Activated T-helper 1 cell treated with anti-CD3 and anti-CD28 coated beads, Interleukin-12 subunit alpha, Interleukin-12 subunit beta, Interleukin-2, Interleukin-4 antibody, amounts not matched to agents 30 ng/mL and 10 ng/mL and 1 ng/mL, durations not matched to agents 14 hours and 24 hours and 36 hours (primary cell): ENCODE measurements at regions not wholly inside any gene's neighbourhood (a gene's known extent, or its start where the extent isn't known, plus 50 kb on each side); places are given as distances from the start of the nearest gene placed in this dataset.

Experiments used
- DNase-seq: peaks from one replicate; pipeline ENCODE4 v3.0.0; 2021; ENCODE audit warnings: low spot score
- H3K27ac Mint-ChIP-seq: one replicate; pipeline ENCODE4 v1.8.0; 2021; ENCODE audit warnings: mild to moderate bottlenecking, mixed read lengths
- H3K27me3 Mint-ChIP-seq: one replicate; pipeline ENCODE4 v1.8.0; 2022; ENCODE audit warnings: mild to moderate bottlenecking, moderate library complexity, mixed read lengths; ENCODE audit not compliant: insufficient read depth
- H3K36me3 Mint-ChIP-seq: one replicate; pipeline ENCODE4 v1.8.0; 2021; ENCODE audit warnings: low read depth, mixed read lengths
- H3K4me1 Mint-ChIP-seq: one replicate; pipeline ENCODE4 v1.8.0; 2021; ENCODE audit warnings: low read depth, mixed read lengths
- H3K4me3 Mint-ChIP-seq: one replicate; pipeline ENCODE4 v1.8.0; 2021; ENCODE audit warnings: mild to moderate bottlenecking, moderate library complexity, mixed read lengths
- H3K9me3 Mint-ChIP-seq: one replicate; pipeline ENCODE4 v1.8.0; 2021; ENCODE audit warnings: mixed read lengths
- intact Hi-C: fragments of 100-400 bp; cut with micrococcal nuclease; formaldehyde crosslinking; loops from one replicate; pipeline ENCODE4 v1.15.1; 2024

DNA sequence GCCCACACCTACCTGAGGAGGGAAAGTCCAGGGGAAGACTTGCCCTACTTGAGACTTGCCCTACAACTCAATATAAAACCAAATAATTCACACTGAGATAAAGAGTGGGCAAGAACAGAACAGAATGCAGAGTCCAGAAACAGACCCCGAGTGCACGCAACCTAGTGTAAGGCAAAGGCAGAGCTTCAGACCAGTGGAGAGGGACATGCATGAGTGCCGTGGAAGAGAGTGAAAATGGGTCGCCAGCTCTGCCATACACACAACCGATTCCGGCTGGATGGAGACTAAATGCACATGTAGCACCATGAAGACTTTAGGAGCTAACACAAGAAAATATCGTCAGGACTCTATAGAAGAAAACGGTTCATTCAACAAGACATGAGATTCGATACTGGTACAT is 58.8 kb upstream of the CST7 start:
- no peak overlapping the region for H3K4me3 Mint-ChIP-seq
- H3K27ac Mint-ChIP-seq = no peak overlapping the region
- H3K4me1 Mint-ChIP-seq = no peaks in the 10 kb centered on the region
- no peaks in the 10 kb centered on the region for H3K9me3 Mint-ChIP-seq
- peaks cover 13% of the 10 kb centered on the region for H3K27me3 Mint-ChIP-seq
- DNase-seq = no peak
- no peaks in the 10 kb centered on the region for H3K36me3 Mint-ChIP-seq
- intact Hi-C loops = no loop called here

DNA sequence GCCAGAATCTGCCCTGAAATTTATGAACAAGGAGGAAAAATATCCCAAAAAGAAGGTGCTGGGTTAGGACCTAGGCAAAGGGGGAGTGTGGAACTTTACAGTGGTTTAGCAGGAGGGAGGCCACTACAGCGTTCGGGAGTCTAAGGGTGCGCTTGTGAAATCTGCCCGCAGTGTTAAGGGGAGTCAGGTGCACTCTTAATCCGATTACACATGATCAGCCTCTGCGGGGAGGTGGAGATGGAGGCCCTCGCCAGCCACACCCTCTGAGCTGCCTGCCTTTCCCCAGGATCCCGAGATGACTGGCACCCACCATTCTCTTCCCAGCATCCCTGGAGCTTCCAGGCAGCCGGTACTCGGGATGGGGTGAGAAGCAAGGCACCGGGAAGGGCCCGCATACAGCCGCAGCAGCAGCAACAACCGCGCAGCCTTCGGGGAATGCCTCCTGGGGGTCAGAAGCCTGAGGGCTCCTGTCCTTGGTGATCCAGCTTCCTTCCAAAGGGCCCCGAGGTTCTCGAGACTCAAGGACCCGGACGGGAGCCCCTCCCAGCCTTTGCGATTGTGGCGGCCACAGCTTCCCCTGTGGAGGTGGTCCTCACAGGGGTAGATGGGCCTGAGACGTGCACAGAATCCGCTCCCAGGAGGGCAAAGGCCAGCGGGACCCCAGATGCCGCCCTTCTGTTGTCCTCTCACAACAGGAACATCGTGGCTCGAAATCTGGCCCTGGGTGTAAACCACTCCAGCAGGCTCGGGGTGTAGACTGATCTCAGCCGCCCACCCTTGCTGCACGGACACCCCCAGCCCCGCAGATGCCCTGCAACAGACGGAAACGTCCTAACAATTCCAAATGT is 57.3 kb upstream of the CST7 start:
- DNase-seq = no peak
- Mint-ChIP-seq H3K27ac (no peak overlapping the region), H3K27me3 (peaks cover 2% of the 10 kb centered on the region), H3K4me1 (no peaks in the 10 kb centered on the region), H3K4me3 (no peak overlapping the region), H3K9me3 (no peaks in the 10 kb centered on the region), H3K36me3 (no peaks in the 10 kb centered on the region)
- intact Hi-C loops = no loop called here

DNA sequence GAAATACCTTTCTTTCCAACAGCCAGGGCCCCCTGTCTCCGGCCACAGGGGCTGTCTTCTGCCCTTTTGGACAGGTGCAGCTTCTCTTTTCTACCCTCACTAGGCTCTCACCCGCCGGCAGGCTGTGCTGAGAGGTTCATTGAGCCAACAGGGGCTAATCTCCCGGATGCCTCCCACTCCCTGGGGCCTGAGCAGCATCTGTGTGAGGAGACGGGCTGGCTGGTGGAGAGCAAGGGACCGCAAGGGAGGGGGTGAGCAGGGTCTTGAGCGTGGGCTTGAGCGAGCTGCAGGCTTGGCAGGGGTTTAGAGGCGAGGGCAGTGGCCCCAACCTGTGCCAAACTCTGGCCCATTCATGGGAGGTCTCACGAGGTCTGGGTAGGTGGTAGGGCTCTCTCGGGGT is 56.5 kb upstream of the CST7 start:
- Mint-ChIP-seq H3K9me3 (no peaks in the 10 kb centered on the region), H3K27me3 (peaks cover 2% of the 10 kb centered on the region), H3K4me3 (no peak overlapping the region), H3K27ac (no peak overlapping the region), H3K4me1 (no peaks in the 10 kb centered on the region), H3K36me3 (no peaks in the 10 kb centered on the region)
- intact Hi-C loops = no loop called here
- DNase-seq = no peak

DNA sequence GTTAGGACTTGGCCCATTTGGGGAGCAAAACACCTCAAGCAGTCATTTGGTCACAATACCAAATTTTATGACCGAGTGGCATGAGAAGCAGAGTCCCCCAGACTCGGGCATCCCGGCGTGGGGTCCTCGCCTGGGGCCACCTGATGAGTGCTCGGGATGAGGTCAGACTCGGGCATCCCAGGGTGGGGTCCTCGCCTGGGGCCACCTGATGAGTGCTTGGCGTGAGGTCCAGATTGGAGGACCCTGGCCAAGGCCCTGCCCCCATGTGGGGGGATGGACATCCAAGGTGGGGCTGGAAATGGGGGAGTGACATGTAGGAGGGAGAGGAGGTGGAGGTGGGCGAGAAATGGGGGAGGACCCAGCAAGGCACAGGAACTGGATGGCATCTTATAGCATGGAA is 56.1 kb upstream of the CST7 start:
- no peak for DNase-seq
- Mint-ChIP-seq H3K27me3 (peaks cover 2% of the 10 kb centered on the region), H3K9me3 (no peaks in the 10 kb centered on the region), H3K4me1 (no peaks in the 10 kb centered on the region), H3K4me3 (no peak overlapping the region), H3K27ac (no peak overlapping the region), H3K36me3 (no peaks in the 10 kb centered on the region)
- intact Hi-C loops = no loop called here

DNA sequence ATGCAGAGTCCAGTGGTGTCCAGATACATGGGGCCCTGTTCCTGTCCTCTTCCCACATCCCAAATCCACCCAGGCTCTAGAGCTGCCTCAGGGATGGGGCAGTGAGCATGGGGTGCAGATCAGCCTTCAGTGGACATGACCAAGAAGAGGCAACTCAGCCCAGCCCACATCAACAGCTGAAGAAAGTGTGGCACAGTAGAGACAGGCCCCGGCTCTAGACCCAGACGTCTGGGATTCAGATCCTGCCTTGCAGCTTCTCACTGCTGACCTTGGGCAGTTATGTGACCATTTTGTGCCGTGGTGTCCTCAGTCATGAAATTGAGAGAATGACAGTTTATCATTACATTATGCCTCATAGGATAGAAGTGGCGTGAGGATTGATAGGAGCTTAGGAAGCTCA is 54.6 kb upstream of the CST7 start:
- intact Hi-C loops = no loop called here
- peaks cover 11% of the 10 kb centered on the region for H3K9me3 Mint-ChIP-seq
- H3K4me3 Mint-ChIP-seq = no peak overlapping the region
- DNase-seq = no peak
- peaks cover 2% of the 10 kb centered on the region for H3K27me3 Mint-ChIP-seq
- no peaks in the 10 kb centered on the region for H3K4me1 Mint-ChIP-seq
- no peak overlapping the region for H3K27ac Mint-ChIP-seq
- no peaks in the 10 kb centered on the region for H3K36me3 Mint-ChIP-seq

DNA sequence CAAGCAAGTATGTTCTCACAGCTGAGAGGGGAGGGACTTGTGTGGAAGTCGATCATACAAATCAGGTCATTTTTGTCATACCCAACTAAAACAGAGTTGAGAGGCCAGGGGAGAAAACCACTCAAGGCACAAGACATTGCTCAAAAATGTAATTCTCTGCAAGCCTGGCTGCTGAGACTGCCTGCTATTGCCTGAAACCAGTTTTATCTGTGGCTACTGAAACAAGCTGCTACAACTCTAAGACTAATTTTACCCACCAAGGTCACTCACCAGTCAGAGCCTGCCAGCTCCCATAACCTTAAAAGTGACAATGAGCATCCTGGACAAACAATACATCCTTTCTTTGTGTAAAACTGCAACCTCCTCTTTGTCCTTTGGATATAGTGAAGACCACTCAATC is 54.1 kb upstream of the CST7 start:
- Mint-ChIP-seq H3K4me3 (no peak overlapping the region), H3K4me1 (no peaks in the 10 kb centered on the region), H3K27ac (no peak overlapping the region), H3K36me3 (no peaks in the 10 kb centered on the region), H3K9me3 (peaks cover 15% of the 10 kb centered on the region), H3K27me3 (no peaks in the 10 kb centered on the region)
- no peak for DNase-seq
- intact Hi-C loops = no loop called here

DNA sequence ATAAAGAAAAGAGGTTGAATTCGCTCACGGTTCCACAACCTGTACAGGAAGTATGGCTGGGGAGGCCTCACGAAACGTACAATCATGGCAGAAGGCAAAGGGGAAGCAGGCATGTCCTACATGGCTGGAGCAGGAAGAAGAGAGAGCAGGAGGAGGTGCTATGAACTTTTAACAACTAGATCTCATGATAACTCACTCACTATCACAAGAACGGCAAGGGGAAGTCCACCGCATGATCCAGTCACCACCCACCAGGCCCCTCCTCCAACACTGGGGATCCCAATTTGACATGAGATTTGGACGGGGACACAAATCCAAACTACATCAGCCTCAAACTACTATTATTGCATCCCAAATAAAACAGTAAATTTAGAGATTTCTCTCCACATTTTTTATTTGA is 53.6 kb upstream of the CST7 start:
- Mint-ChIP-seq H3K27ac (no peak overlapping the region), H3K4me3 (no peak overlapping the region), H3K36me3 (no peaks in the 10 kb centered on the region), H3K9me3 (peaks cover 17% of the 10 kb centered on the region), H3K27me3 (no peaks in the 10 kb centered on the region), H3K4me1 (no peaks in the 10 kb centered on the region)
- DNase-seq = no peak
- intact Hi-C loops = no loop called here

DNA sequence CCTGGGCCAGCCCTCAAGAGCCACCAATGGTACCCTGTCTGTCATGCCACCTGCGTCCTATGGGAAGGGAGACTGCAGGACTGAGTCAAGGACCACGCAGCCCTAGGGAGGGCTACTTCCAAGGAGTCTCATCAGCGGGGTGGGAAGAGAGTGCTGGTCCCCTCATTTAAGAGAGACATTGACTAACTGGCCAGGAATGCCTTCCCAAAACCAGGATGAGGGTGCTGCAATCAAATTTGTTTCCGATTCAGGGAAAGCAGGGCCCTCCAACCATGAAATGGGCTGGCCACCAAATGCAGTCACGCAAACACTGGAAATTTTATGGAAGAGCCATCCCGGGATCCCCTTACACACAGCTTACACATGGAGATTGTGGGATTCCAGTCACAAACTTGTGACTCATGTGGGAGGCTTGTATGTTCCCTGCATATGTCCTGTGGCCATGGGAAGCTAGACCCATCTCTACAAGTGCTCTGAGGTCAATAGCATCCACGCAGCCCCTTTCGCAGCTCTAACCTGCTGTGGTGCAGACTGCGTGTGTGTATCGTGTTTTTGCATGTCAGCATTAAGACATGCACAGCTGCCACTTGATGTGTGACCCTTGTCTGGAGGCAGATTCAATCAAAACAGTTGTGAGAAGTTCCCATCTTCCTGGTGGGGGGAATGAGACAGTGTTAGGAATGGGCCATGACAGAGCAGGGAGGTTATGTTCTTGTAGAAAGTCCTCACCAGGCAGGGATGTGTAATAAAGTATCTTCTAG is 53.0 kb upstream of the CST7 start:
- Mint-ChIP-seq H3K27me3 (no peaks in the 10 kb centered on the region), H3K4me3 (no peak overlapping the region), H3K4me1 (no peaks in the 10 kb centered on the region), H3K27ac (no peak overlapping the region), H3K36me3 (no peaks in the 10 kb centered on the region), H3K9me3 (peaks cover 17% of the 10 kb centered on the region)
- intact Hi-C loops = no loop called here
- DNase-seq = no peak

DNA sequence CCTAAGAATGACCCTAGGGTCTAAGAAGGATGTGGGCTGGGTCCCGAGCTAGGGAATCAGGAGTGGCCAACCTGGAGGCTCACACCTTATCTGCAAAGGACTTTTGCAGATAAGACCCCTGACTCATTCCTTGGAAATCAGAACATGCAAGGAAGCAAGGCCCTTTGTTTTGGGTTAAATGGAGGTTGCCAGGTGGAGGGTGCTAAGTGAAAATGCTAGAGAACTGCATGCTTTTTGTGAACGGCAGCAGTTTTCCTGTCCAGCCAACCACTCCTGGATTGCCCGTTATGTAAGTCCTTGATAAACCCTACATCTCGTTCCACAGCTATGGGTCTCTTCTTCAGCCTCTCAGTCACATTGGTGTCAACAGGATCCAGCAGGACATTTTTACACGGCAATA is 52.1 kb upstream of the CST7 start:
- Mint-ChIP-seq H3K9me3 (peaks cover 17% of the 10 kb centered on the region), H3K27ac (no peak overlapping the region), H3K4me1 (no peaks in the 10 kb centered on the region), H3K36me3 (no peaks in the 10 kb centered on the region), H3K4me3 (no peak overlapping the region), H3K27me3 (no peaks in the 10 kb centered on the region)
- no peak for DNase-seq
- intact Hi-C loops = no loop called here

DNA sequence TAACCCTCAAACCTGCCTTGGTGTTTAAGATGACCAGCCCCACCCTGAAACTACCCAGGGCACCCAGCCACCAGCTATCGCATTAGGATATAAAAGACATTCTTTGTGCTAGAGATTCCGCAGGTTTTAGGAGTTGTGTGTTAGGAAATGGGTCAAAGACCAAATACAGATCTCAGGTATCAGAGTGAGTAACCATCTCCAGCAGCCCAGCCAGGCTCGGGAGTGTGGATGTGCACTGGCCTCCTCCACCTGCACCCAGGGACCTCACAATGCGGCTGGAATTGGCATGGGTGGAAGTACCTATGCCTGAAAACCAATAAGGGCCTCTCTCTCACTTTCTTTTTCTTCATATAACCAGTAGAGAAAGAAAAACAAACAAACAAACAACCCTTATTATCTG is 51.1 kb upstream of the CST7 start:
- no peaks in the 10 kb centered on the region for H3K27me3 Mint-ChIP-seq
- DNase-seq = no peak
- no peak overlapping the region for H3K4me3 Mint-ChIP-seq
- H3K36me3 Mint-ChIP-seq = no peaks in the 10 kb centered on the region
- no peaks in the 10 kb centered on the region for H3K4me1 Mint-ChIP-seq
- intact Hi-C loops = no loop called here
- H3K9me3 Mint-ChIP-seq = peaks cover 17% of the 10 kb centered on the region
- H3K27ac Mint-ChIP-seq = no peak overlapping the region

DNA sequence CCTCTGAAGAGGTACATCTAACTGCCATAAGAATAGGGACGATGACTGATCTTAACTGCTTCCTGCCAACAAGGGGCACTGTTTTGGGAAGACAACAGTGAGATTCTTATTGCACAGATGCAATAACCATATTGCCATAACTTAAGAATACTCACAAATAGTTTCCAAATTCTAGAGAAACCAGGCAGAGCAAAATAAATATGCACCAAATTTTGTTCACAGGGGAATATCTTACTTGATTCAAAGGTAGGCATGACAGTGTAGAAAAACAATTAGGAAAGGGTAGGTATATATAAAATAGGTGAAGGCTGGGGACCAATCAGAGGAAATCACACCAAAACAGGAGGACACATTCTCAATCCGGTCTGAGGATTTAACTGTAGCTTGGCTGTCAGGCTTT is 49.9 kb upstream of the CST7 start:
- intact Hi-C loops = no loop called here
- no peak overlapping the region for H3K4me3 Mint-ChIP-seq
- peaks cover 17% of the 10 kb centered on the region for H3K9me3 Mint-ChIP-seq
- no peaks in the 10 kb centered on the region for H3K27me3 Mint-ChIP-seq
- DNase-seq = no peak
- H3K27ac Mint-ChIP-seq = no peak overlapping the region
- no peaks in the 10 kb centered on the region for H3K4me1 Mint-ChIP-seq
- H3K36me3 Mint-ChIP-seq = no peaks in the 10 kb centered on the region
